Activated naive CD8-positive, alpha-beta T cell treated with anti-CD3 and anti-CD28 coated beads, Interleukin-2, amount 10 ng/mL, durations not matched to agents 7 days and 5 days (primary cell): ENCODE measurements at regions not wholly inside any gene's neighbourhood (a gene's known extent, or its start where the extent isn't known, plus 50 kb on each side); places are given as distances from the start of the nearest gene placed in this dataset.

ENCODE experiments used
- ATAC-seq: fragments of 150-1000 bp; cut with Tn5 transposase; one replicate; pipeline ENCODE4 v1.10.0; 2021; ENCODE audit warnings: low read depth, moderate library complexity
- POLR2A ChIA-PET: fragments of 350-600 bp; sonication (Branson Sonifier 250); formaldehyde crosslinking; loops from one replicate; lab custom pipeline; 2021; ENCODE audit warnings: antibody characterized with exemption; lab: Charles Lee
- DNase-seq: peaks from one replicate; pipeline ENCODE4 v3.0.0; 2021
- H3K27ac Mint-ChIP-seq: one replicate; pipeline ENCODE4 v1.8.0; 2022; ENCODE audit warnings: mild to moderate bottlenecking, mixed read lengths
- H3K27me3 Mint-ChIP-seq: one replicate; pipeline ENCODE4 v1.8.0; 2022; ENCODE audit warnings: mild to moderate bottlenecking, moderate library complexity, mixed read lengths
- H3K36me3 Mint-ChIP-seq: one replicate; pipeline ENCODE4 v1.8.0; 2021; ENCODE audit warnings: mild to moderate bottlenecking, mixed read lengths
- H3K4me1 Mint-ChIP-seq: one replicate; pipeline ENCODE4 v1.8.0; 2021; ENCODE audit warnings: mixed read lengths
- H3K4me3 Mint-ChIP-seq: one replicate; pipeline ENCODE4 v1.8.0; 2022; ENCODE audit warnings: mild to moderate bottlenecking, moderate library complexity, mixed read lengths
- H3K9me3 Mint-ChIP-seq: one replicate; pipeline ENCODE4 v1.8.0; 2021; ENCODE audit warnings: mixed read lengths

- H3K4me1 Mint-ChIP-seq: no peaks in the 10 kb centered on the region
- H3K27me3 Mint-ChIP-seq: no peaks in the 10 kb centered on the region
- H3K27ac Mint-ChIP-seq: no peak overlapping the region
- no peak overlapping the region for H3K4me3 Mint-ChIP-seq
- no peaks in the 10 kb centered on the region for H3K36me3 Mint-ChIP-seq
- ATAC-seq (no peak), DNase-seq (no peak)
- no peaks in the 10 kb centered on the region for H3K9me3 Mint-ChIP-seq
- POLR2A ChIA-PET: no interaction called here
Observed at GRCh38 chr2:193561054-193561453, 1366.3 kb upstream of the TMEFF2 start.

DNA sequence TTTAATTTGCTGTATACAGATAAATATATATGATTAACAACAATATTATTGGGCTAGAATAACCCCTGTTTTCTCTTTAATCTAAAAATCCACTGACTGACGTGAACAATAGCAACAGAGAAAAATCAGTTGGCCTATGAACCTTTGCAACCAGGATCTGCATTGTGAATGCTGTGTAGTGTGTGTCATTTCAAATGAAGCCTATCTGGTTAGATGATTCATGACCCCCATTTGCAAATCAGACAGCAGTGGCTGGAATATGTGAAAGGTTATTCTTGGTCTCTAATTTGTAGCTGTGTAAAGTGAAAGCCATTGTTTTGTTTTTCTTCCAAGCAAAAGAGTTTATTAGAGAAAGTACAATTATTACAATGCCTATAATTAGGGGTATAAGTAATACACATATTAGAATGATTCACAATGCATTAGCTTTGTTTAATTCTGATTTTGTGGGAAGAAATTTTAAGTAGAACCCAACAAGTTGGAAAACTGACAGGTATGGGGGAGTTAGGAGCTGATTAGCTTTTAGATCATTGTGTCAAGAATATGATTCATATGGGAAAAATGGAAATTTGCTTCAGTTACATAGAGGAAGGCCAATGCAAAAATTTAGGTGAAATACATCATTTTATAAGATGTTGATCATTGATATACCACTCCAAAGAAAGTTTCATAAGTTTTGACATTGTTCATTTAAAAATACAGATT is 1362.2 kb upstream of the TMEFF2 start:
- ATAC-seq (no peak), DNase-seq (no peak)
- no peaks in the 10 kb centered on the region for H3K27me3 Mint-ChIP-seq
- H3K36me3 Mint-ChIP-seq: no peaks in the 10 kb centered on the region
- H3K4me3 Mint-ChIP-seq: no peak overlapping the region
- H3K9me3 Mint-ChIP-seq: no peaks in the 10 kb centered on the region
- no peak overlapping the region for H3K27ac Mint-ChIP-seq
- H3K4me1 Mint-ChIP-seq: no peaks in the 10 kb centered on the region
- POLR2A ChIA-PET: no interaction called here

DNA sequence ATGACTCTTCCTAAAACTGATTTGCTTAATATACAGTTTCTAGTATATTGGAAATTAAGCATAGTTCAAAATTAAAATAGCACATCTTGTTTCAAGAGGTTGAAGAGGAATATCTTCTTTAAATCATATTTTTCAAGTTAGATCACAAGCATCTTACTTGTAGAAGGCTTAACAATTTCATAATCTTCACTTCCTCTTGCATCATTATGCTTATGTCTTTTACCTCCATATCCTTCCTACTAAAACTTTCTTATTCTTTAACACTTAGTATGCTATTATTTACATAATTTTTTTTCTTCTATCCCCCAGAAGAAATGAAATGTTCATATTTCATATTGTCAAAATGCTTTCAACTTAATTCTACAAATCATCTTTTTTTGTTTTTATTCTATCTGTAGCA is 1354.9 kb upstream of the TMEFF2 start:
- Mint-ChIP-seq H3K36me3 (no peaks in the 10 kb centered on the region), H3K27ac (no peak overlapping the region), H3K4me1 (no peaks in the 10 kb centered on the region), H3K27me3 (no peaks in the 10 kb centered on the region), H3K4me3 (no peak overlapping the region), H3K9me3 (peaks cover 5% of the 10 kb centered on the region)
- DNase-seq (no peak), ATAC-seq (no peak)
- POLR2A ChIA-PET: no interaction called here

GRCh38 chr2:193542762-193543161 is 1348.0 kb upstream of the TMEFF2 start:
- peak overlapping the region; percentile 12 for H3K27ac Mint-ChIP-seq
- H3K36me3 Mint-ChIP-seq: no peaks in the 10 kb centered on the region
- H3K27me3 Mint-ChIP-seq: no peaks in the 10 kb centered on the region
- DNase-seq (no peak), ATAC-seq (no peak)
- POLR2A ChIA-PET: no interaction called here
- H3K9me3 Mint-ChIP-seq: peaks cover 2% of the 10 kb centered on the region
- no peaks in the 10 kb centered on the region for H3K4me1 Mint-ChIP-seq
- no peak overlapping the region for H3K4me3 Mint-ChIP-seq

DNA sequence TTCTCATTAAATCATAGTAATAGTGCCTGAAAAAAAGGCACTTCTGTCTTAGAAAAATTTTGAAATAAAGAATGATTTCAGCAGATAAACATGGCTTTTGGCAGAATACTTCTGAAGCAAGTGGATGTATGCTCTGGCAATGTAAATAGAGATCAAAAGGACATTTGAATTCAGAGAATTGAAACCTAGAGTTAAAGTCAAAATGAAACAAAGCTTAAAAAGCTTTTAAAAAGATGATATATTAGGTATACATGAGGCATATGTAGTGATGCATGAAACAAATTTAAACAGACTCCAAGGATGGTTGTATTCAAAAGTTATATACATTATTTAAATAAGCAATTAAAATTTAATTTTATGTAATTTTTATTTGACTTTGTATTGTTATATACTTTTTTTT is 1344.5 kb upstream of the TMEFF2 start:
- no peaks in the 10 kb centered on the region for H3K4me1 Mint-ChIP-seq
- H3K27ac Mint-ChIP-seq: no peak overlapping the region
- peaks cover 2% of the 10 kb centered on the region for H3K9me3 Mint-ChIP-seq
- no peaks in the 10 kb centered on the region for H3K36me3 Mint-ChIP-seq
- ATAC-seq: no peak
- POLR2A ChIA-PET: no interaction called here
- H3K27me3 Mint-ChIP-seq: no peaks in the 10 kb centered on the region
- no peak for DNase-seq
- H3K4me3 Mint-ChIP-seq: no peak overlapping the region

- DNase-seq (no peak), ATAC-seq (no peak)
- Mint-ChIP-seq H3K27ac (no peak overlapping the region), H3K9me3 (peaks cover 3% of the 10 kb centered on the region), H3K4me3 (no peak overlapping the region), H3K4me1 (no peaks in the 10 kb centered on the region), H3K36me3 (no peaks in the 10 kb centered on the region), H3K27me3 (no peaks in the 10 kb centered on the region)
- POLR2A ChIA-PET: no interaction called here
Observed at GRCh38 chr2:193538061-193538460, 1343.3 kb upstream of the TMEFF2 start.

- Mint-ChIP-seq H3K4me1 (no peaks in the 10 kb centered on the region), H3K4me3 (no peak overlapping the region), H3K27ac (no peak overlapping the region), H3K27me3 (no peaks in the 10 kb centered on the region), H3K36me3 (no peaks in the 10 kb centered on the region), H3K9me3 (peaks cover 3% of the 10 kb centered on the region)
- ATAC-seq (no peak), DNase-seq (no peak)
- POLR2A ChIA-PET: no interaction called here
Observed at GRCh38 chr2:193537531-193537930, 1342.8 kb upstream of the TMEFF2 start.

- POLR2A ChIA-PET: no interaction called here
- no peak for DNase-seq
- Mint-ChIP-seq H3K4me3 (no peak overlapping the region), H3K27me3 (no peaks in the 10 kb centered on the region), H3K4me1 (peaks cover 7% of the 10 kb centered on the region), H3K36me3 (no peaks in the 10 kb centered on the region), H3K27ac (no peak overlapping the region), H3K9me3 (peaks cover under 1% of the 10 kb centered on the region)
- ATAC-seq: no peak
Observed at GRCh38 chr2:193528458-193528857, 1333.7 kb upstream of the TMEFF2 start.

- Mint-ChIP-seq H3K4me3 (no peak overlapping the region), H3K9me3 (no peaks in the 10 kb centered on the region), H3K27ac (no peak overlapping the region), H3K27me3 (no peaks in the 10 kb centered on the region), H3K36me3 (no peaks in the 10 kb centered on the region), H3K4me1 (peaks cover 7% of the 10 kb centered on the region)
- DNase-seq: no peak
- no peak for ATAC-seq
- POLR2A ChIA-PET: no interaction called here
Observed at GRCh38 chr2:193527146-193527545, 1332.4 kb upstream of the TMEFF2 start.

- Mint-ChIP-seq H3K27ac (no peak overlapping the region), H3K27me3 (no peaks in the 10 kb centered on the region), H3K36me3 (no peaks in the 10 kb centered on the region), H3K9me3 (no peaks in the 10 kb centered on the region), H3K4me3 (no peak overlapping the region), H3K4me1 (peaks cover 5% of the 10 kb centered on the region)
- POLR2A ChIA-PET: no interaction called here
- ATAC-seq (no peak), DNase-seq (no peak)
Observed at GRCh38 chr2:193523662-193524061, 1328.9 kb upstream of the TMEFF2 start.

GRCh38 chr2:193521523-193521922 is 1326.8 kb upstream of the TMEFF2 start:
- no peaks in the 10 kb centered on the region for H3K9me3 Mint-ChIP-seq
- H3K36me3 Mint-ChIP-seq: no peaks in the 10 kb centered on the region
- no peak for DNase-seq
- POLR2A ChIA-PET: no interaction called here
- no peaks in the 10 kb centered on the region for H3K4me1 Mint-ChIP-seq
- no peak overlapping the region for H3K27ac Mint-ChIP-seq
- H3K27me3 Mint-ChIP-seq: no peaks in the 10 kb centered on the region
- ATAC-seq: no peak
- no peak overlapping the region for H3K4me3 Mint-ChIP-seq

DNA sequence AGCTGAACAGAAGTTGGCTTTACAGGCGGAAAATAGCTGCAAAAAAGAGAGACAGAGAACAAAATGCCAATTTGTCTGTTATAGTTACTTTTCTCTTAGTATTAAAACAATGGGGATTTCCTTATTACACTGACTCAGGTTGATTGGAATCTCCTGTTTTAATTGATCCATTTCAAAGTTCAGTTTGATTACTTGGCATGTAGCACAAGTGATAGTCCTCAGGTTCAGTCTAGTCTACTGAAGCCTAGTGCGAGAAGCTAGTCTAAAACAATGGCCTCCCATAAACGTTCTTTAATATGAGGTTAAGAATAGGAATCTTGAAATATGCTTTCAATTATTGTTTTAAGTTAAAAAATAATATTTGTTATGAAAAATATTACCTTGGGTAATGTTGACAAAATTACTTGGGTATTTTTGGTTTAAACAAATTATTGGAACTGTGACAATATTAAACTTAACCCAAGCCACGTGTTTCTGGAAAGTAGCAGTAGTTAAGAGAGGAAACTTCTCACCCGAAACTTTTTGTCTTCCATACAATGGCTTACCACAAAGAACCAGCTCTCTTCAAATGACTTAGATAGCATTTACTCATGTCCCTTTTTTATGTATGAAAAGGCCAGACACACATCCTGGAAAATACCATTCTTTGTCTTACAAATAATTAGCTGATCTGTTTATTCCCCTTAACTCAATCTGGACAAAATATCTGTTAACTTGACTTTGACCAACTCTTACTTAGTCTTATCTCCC is 1326.2 kb upstream of the TMEFF2 start:
- no peaks in the 10 kb centered on the region for H3K4me1 Mint-ChIP-seq
- DNase-seq (no peak), ATAC-seq (no peak)
- POLR2A ChIA-PET: no interaction called here
- H3K36me3 Mint-ChIP-seq: no peaks in the 10 kb centered on the region
- no peak overlapping the region for H3K4me3 Mint-ChIP-seq
- H3K9me3 Mint-ChIP-seq: no peaks in the 10 kb centered on the region
- no peak overlapping the region for H3K27ac Mint-ChIP-seq
- H3K27me3 Mint-ChIP-seq: no peaks in the 10 kb centered on the region

- DNase-seq: no peak
- no peaks in the 10 kb centered on the region for H3K27me3 Mint-ChIP-seq
- H3K4me1 Mint-ChIP-seq: no peaks in the 10 kb centered on the region
- no peak overlapping the region for H3K4me3 Mint-ChIP-seq
- H3K36me3 Mint-ChIP-seq: no peaks in the 10 kb centered on the region
- POLR2A ChIA-PET: no interaction called here
- no peak for ATAC-seq
- H3K9me3 Mint-ChIP-seq: no peaks in the 10 kb centered on the region
- H3K27ac Mint-ChIP-seq: no peak overlapping the region
Observed at GRCh38 chr2:193518041-193518817, 1323.5 kb upstream of the TMEFF2 start.

DNA sequence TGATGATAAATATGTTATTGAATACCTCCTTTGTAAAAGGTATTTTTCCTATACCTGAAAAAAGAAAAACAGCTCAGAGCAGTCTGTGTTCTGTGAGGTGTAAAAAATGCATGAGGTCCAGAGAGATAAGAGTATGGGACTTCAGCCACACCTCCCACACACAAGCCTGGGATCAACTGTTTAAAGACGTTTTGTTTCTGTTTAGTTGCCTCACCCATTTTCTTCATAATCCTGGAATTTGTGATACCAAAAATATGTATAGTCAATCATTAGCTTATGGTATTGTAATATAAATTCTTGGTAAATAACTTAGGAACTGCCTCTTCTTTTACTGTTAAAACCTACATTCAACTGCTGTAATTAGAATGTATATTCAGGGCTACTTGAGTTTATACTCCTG is 1322.9 kb upstream of the TMEFF2 start:
- H3K27ac Mint-ChIP-seq: no peak overlapping the region
- no peaks in the 10 kb centered on the region for H3K4me1 Mint-ChIP-seq
- H3K36me3 Mint-ChIP-seq: no peaks in the 10 kb centered on the region
- POLR2A ChIA-PET: no interaction called here
- ATAC-seq: no peak
- H3K27me3 Mint-ChIP-seq: no peaks in the 10 kb centered on the region
- no peaks in the 10 kb centered on the region for H3K9me3 Mint-ChIP-seq
- DNase-seq: no peak
- H3K4me3 Mint-ChIP-seq: no peak overlapping the region
